ENCODE measurements at regions not wholly inside any gene's neighbourhood (a gene's known extent, or its start where the extent isn't known, plus 50 kb on each side); places are given as distances from the start of the nearest gene placed in this dataset.

- Histone ChIP-seq H3K27ac (ENCODE audit: insufficient read length, low read depth, low read length) (no peak overlapping the region), H3K4ac (ENCODE audit: low read depth, low read length) (no peak overlapping the region), H3K9ac (ENCODE audit: extremely low read depth, insufficient read length, low read length) (no peak overlapping the region), H2AK5ac (ENCODE audit: insufficient read length, low read length) (no peak overlapping the region), H3K79me2 (ENCODE audit: insufficient read depth, low read length) (no peaks in the 10 kb centered on the region), H3K4me2 (ENCODE audit: insufficient read depth, insufficient read length, low read length) (no peak overlapping the region), H3K27me3 (ENCODE audit: insufficient read depth, low read length) (no peaks in the 10 kb centered on the region), H3K79me1 (ENCODE audit: insufficient read depth, low read depth, low read length, poor library complexity, severe bottlenecking) (no peaks in the 10 kb centered on the region), H3K23me2 (ENCODE audit: insufficient read length, low read depth, low read length, poor library complexity, severe bottlenecking) (no peaks in the 10 kb centered on the region), H4K5ac (ENCODE audit: insufficient read length, low read depth, low read length) (no peak overlapping the region), H2BK120ac (ENCODE audit: low read depth, low read length, poor library complexity, severe bottlenecking) (no peak overlapping the region), H4K8ac (replicated peaks; ENCODE audit: insufficient read length, low read depth, low read length) (no peak overlapping the region), H3K56ac (ENCODE audit: insufficient read length, low read depth, low read length) (no peak overlapping the region), H3T11ph (ENCODE audit: low read length) (no peak overlapping the region), H2BK20ac (ENCODE audit: low read depth, low read length, poor library complexity, severe bottlenecking) (no peak overlapping the region), H3K14ac (ENCODE audit: insufficient read depth, low read length) (no peak overlapping the region), H4K20me1 (ENCODE audit: control insufficient read depth, insufficient read depth, insufficient read length) (no peaks in the 10 kb centered on the region), H3K9me3 (ENCODE audit: control insufficient read depth, low read depth, low read length) (no peaks in the 10 kb centered on the region), H3K23ac (ENCODE audit: insufficient read length, low read depth, low read length) (no peak overlapping the region), H4K91ac (ENCODE audit: insufficient read length, low read depth, low read length) (no peak overlapping the region), H2BK15ac (ENCODE audit: low read depth, low read length) (no peak overlapping the region), H2BK12ac (ENCODE audit: insufficient read length, low read depth, low read length) (no peak overlapping the region), H2BK5ac (ENCODE audit: insufficient read length, low read length) (no peak overlapping the region), H3K18ac (ENCODE audit: insufficient read length, low read depth, low read length) (no peak overlapping the region), H3K4me1 (ENCODE audit: insufficient read depth, low read length) (peaks cover 5% of the 10 kb centered on the region; the same call in 1 of the 2 replicates), H2AFZ (ENCODE audit: low read length) (no peak overlapping the region)
- Mint-ChIP-seq H3K27ac (0 out of 7 replicates have a peak overlapping the region, but pooled peaks of 1 of the 3 experiments have one; percentile 35), H3K9me3 (no peaks in the 10 kb centered on the region; a peak in 1 of 5 replicates), H3K36me3 (ENCODE audit: insufficient read depth in 1 of 3, low read depth in 3 of 3) (no peaks in the 10 kb centered on the region), H3K4me3 (no peak overlapping the region), H3K27me3 (ENCODE audit: low read depth) (peaks cover 11% of the 10 kb centered on the region), H3K4me1 (peaks cover 22 to 28% of the 10 kb centered on the region in 2 experiments)
- TF ChIP-seq CTCF (conservative IDR thresholded peaks at IDR 0.05), result no peak
- no peak for DNase-seq
- no CpG with 5 or more reads among the region's 22 CpGs for WGBS (ENCODE audit: extremely low coverage, insufficient read length, low lambda C conversion rate)
Measured at GRCh38 chr16:85163278-85164112, 51.2 kb upstream of the CIBAR2 start.

Data from H9 (cell line).